Caco-2 (cell line): ENCODE measurements at regions not wholly inside any gene's neighbourhood (a gene's known extent, or its start where the extent isn't known, plus 50 kb on each side); places are given as distances from the start of the nearest gene placed in this dataset.

Experiments
- BruUV-seq: library from RNA; stranded (reverse); fragments of 400-500 nt; replicated peaks from 2 replicates; lab custom pipeline; 2021; lab: Mats Ljungman, UMichigan
- CTCF ChIA-PET: fragments of 300-600 bp; sonication (Branson Sonifier 250); formaldehyde crosslinking; loops from one replicate; lab custom pipeline; 2022; ENCODE audit warnings: antibody characterized with exemption; lab: Charles Lee
- POLR2A ChIA-PET: fragments of 300-600 bp; sonication (Branson Sonifier 250); formaldehyde crosslinking; loops from one replicate; lab custom pipeline; 2022; ENCODE audit warnings: antibody characterized with exemption; lab: Charles Lee
- DNase-seq, 2 experiments: peaks; one replicate each; pipeline versions ENCODE4 v3.0.0 to v3.0.0-alpha.2; 2020 to 2022
- H3K27me3 ChIP-seq: replicated peaks from 2 replicates; pipeline ENCODE4 v1.6.0; 2011; ENCODE audit warnings: low read length; ENCODE audit not compliant: control insufficient read depth, insufficient read depth
- H3K36me3 ChIP-seq: 2 replicates; pipeline ENCODE4 v1.5.1; 2011; ENCODE audit warnings: low read length; ENCODE audit not compliant: control insufficient read depth, insufficient read depth
- H3K4me1 ChIP-seq: fragments of 250-450 bp; sonication (Bioruptor Pico); 2 replicates; pipeline ENCODE4 v1.5.1; 2020; ENCODE audit warnings: mild to moderate bottlenecking
- H3K4me3 ChIP-seq: 2 replicates; pipeline ENCODE4 v1.5.1; 2011; ENCODE audit warnings: low read depth, mild to moderate bottlenecking, control low read depth, low read length
- H3K9me3 ChIP-seq: fragments of 250-450 bp; sonication (Bioruptor Pico); 2 replicates; pipeline ENCODE4 v1.5.1; 2020; ENCODE audit warnings: mild to moderate bottlenecking, moderate library complexity
- H3K27ac Mint-ChIP-seq: one replicate; pipeline ENCODE4 v1.8.0; 2022; ENCODE audit warnings: mixed read lengths; ENCODE audit not compliant: unreplicated experiment
- H3K27me3 Mint-ChIP-seq: one replicate; pipeline ENCODE4 v1.8.0; 2022; ENCODE audit warnings: mixed read lengths; ENCODE audit not compliant: insufficient read depth, unreplicated experiment
- H3K36me3 Mint-ChIP-seq: one replicate; pipeline ENCODE4 v1.8.0; 2022; ENCODE audit warnings: mild to moderate bottlenecking, mixed read lengths; ENCODE audit not compliant: insufficient read depth, unreplicated experiment
- H3K4me1 Mint-ChIP-seq: one replicate; pipeline ENCODE4 v1.8.0; 2022; ENCODE audit warnings: low read depth, mixed read lengths; ENCODE audit not compliant: unreplicated experiment
- H3K4me3 Mint-ChIP-seq: one replicate; pipeline ENCODE4 v1.8.0; 2022; ENCODE audit warnings: mild to moderate bottlenecking, moderate library complexity, mixed read lengths; ENCODE audit not compliant: unreplicated experiment
- H3K9me3 Mint-ChIP-seq: one replicate; pipeline ENCODE4 v1.8.0; 2022; ENCODE audit warnings: mixed read lengths; ENCODE audit not compliant: unreplicated experiment
- CTCF ChIP-seq, 2 experiments: fragments of 200-600 bp in 1 of 2; IDR thresholded peaks; 1 replicate in 1 of 2; 2 replicates in 1 of 2; pipeline versions ENCODE4 v1.5.1 to v1.8.0; 2011 to 2022; ENCODE audit warnings: antibody characterized with exemption in 1 of 2, control low read depth in 1 of 2, inconsistent platforms in 1 of 2, low read depth in 1 of 2, low read length in 1 of 2, mild to moderate bottlenecking in 1 of 2, moderate library complexity in 1 of 2; ENCODE audit not compliant: insufficient read depth in 1 of 2, severe bottlenecking in 1 of 2, unreplicated experiment in 1 of 2
- intact Hi-C: fragments of 100-400 bp; cut with micrococcal nuclease; formaldehyde crosslinking; loops from one replicate; pipeline ENCODE4 v1.10.0; 2022; ENCODE audit not compliant: unreplicated experiment

- H3K27me3 Mint-ChIP-seq = no peaks in the 10 kb centered on the region
- no peaks in the 10 kb centered on the region for H3K36me3 Mint-ChIP-seq
- TF ChIP-seq CTCF (IDR thresholded peaks at IDR 0.05; ENCODE audit: insufficient read depth in 1 of 2, low read depth in 1 of 2, low read length in 1 of 2, severe bottlenecking in 1 of 2, unreplicated experiment in 1 of 2) = no peak
- intact Hi-C loops = no loop called here
- H3K4me1 Mint-ChIP-seq = peaks cover 8% of the 10 kb centered on the region
- H3K4me3 Mint-ChIP-seq = no peak overlapping the region
- ChIA-PET CTCF (no interaction called here), POLR2A (no interaction called here)
- no peaks in the 10 kb centered on the region for H3K36me3 ChIP-seq
- H3K27me3 ChIP-seq = no peaks in the 10 kb centered on the region
- DNase-seq = no peak
- no peak overlapping the region for H3K27ac Mint-ChIP-seq
- no peak overlapping the region for H3K4me3 ChIP-seq
- BruUV-seq = no TSS peak
- H3K9me3 Mint-ChIP-seq = peaks cover 20% of the 10 kb centered on the region
- no peaks in the 10 kb centered on the region for H3K4me1 ChIP-seq
- no peaks in the 10 kb centered on the region for H3K9me3 ChIP-seq
Measured at GRCh38 chr10:113991091-113991860, 52.4 kb upstream of the ADRB1 start.

GRCh38 chr10:113992471-113993011, 51.1 kb upstream of the ADRB1 start:
- Mint-ChIP-seq H3K27me3 (no peaks in the 10 kb centered on the region), H3K4me3 (no peak overlapping the region), H3K9me3 (peaks cover 8% of the 10 kb centered on the region), H3K36me3 (no peaks in the 10 kb centered on the region), H3K27ac (no peak overlapping the region), H3K4me1 (peaks cover 6% of the 10 kb centered on the region)
- ChIA-PET CTCF (no interaction called here), POLR2A (no interaction called here)
- Histone ChIP-seq H3K9me3 (no peaks in the 10 kb centered on the region), H3K36me3 (no peaks in the 10 kb centered on the region), H3K4me3 (no peak overlapping the region), H3K27me3 (no peaks in the 10 kb centered on the region), H3K4me1 (no peaks in the 10 kb centered on the region)
- intact Hi-C loops = no loop called here
- no peak for TF ChIP-seq CTCF (IDR thresholded peaks at IDR 0.05; ENCODE audit: insufficient read depth in 1 of 2, low read depth in 1 of 2, low read length in 1 of 2, severe bottlenecking in 1 of 2, unreplicated experiment in 1 of 2)
- BruUV-seq = no TSS peak
- no peak for DNase-seq

GRCh38 chr10:113993489-113993991, 50.1 kb upstream of the ADRB1 start:
- Histone ChIP-seq H3K9me3 (no peaks in the 10 kb centered on the region), H3K4me1 (no peaks in the 10 kb centered on the region), H3K36me3 (no peaks in the 10 kb centered on the region), H3K27me3 (no peaks in the 10 kb centered on the region), H3K4me3 (no peak overlapping the region)
- DNase-seq = no peak
- Mint-ChIP-seq H3K4me1 (no peaks in the 10 kb centered on the region), H3K9me3 (no peaks in the 10 kb centered on the region), H3K4me3 (no peak overlapping the region), H3K36me3 (no peaks in the 10 kb centered on the region), H3K27me3 (no peaks in the 10 kb centered on the region), H3K27ac (no peak overlapping the region)
- ChIA-PET CTCF (no interaction called here), POLR2A (no interaction called here)
- TF ChIP-seq CTCF (IDR thresholded peaks at IDR 0.05; ENCODE audit: insufficient read depth in 1 of 2, low read depth in 1 of 2, low read length in 1 of 2, severe bottlenecking in 1 of 2, unreplicated experiment in 1 of 2) = no peak
- no TSS peak for BruUV-seq
- intact Hi-C loops = no loop called here
